Kidney (tissue), 13 donors: ENCODE measurements at regions not wholly inside any gene's neighbourhood (a gene's known extent, or its start where the extent isn't known, plus 50 kb on each side); places are given as distances from the start of the nearest gene placed in this dataset.

ENCODE experiments used
- DNase-seq, 5 donors: peaks; one replicate each; pipeline ENCODE4 v3.0.0-alpha.2; 2013 to 2020
- FAIRE-seq: peaks from 2 replicates; lab custom pipeline; 2012; peaks lifted over from hg19 to GRCh38; lab: Jason Lieb, UNC
- H3K27ac ChIP-seq, 2 donors: one replicate each; pipeline ENCODE4 v1.7.0; 2013; ENCODE audit warnings: low read depth in 2 of 2, low read length in 2 of 2, inconsistent platforms in 1 of 2
- H3K27me3 ChIP-seq: one replicate; pipeline ENCODE4 v1.7.1; 2013; ENCODE audit warnings: low read length, inconsistent platforms; ENCODE audit not compliant: control insufficient read depth, insufficient read depth
- H3K36me3 ChIP-seq, 3 donors: one replicate each; pipeline versions ENCODE4 v1.7.0 to v1.7.1; 2013; ENCODE audit warnings: low read length in 3 of 3, control low read depth in 1 of 3, inconsistent platforms in 1 of 3; ENCODE audit not compliant: insufficient read depth in 3 of 3, control insufficient read depth in 2 of 3
- H3K4me1 ChIP-seq, 3 donors: one replicate each; pipeline versions ENCODE4 v1.7.0 to v1.7.1; 2013; ENCODE audit warnings: low read length in 3 of 3, inconsistent platforms in 1 of 3, low read depth in 1 of 3; ENCODE audit not compliant: control insufficient read depth in 2 of 3, insufficient read depth in 2 of 3
- H3K4me3 ChIP-seq, 3 donors: one replicate each; pipeline versions ENCODE4 v1.7.0 to v1.8.1; 2013; ENCODE audit warnings: low read length in 3 of 3, control low read depth in 1 of 3, inconsistent platforms in 1 of 3
- H3K9ac ChIP-seq, 3 donors: one replicate each; pipeline versions ENCODE4 v1.7.0 to v1.7.1; 2013; ENCODE audit warnings: low read length in 3 of 3, control low read depth in 1 of 3, inconsistent platforms in 1 of 3
- H3K9me3 ChIP-seq, 3 donors: one replicate each; pipeline versions ENCODE4 v1.7.0 to v1.7.1; 2013; ENCODE audit warnings: low read length in 3 of 3, control low read depth in 1 of 3, inconsistent platforms in 1 of 3; ENCODE audit not compliant: control insufficient read depth in 2 of 3, insufficient read depth in 1 of 3
- intact Hi-C: fragments of 100-400 bp; cut with DNase I; formaldehyde crosslinking; loops from one replicate; pipeline ENCODE4 v1.11.1; 2022
- TF ChIP-seq, protein P1 (sequence below): IDR thresholded peaks from 3 replicates; pipeline ENCODE4 v1.5.1; 2012; ENCODE audit warnings: mild to moderate bottlenecking, moderate library complexity, borderline replicate concordance; ENCODE audit not compliant: insufficient read depth; ENCODE audit errors: extremely low read depth
- donor health status: control.
- donor health status: control.
- donor health status: control.
- donor health status: control.
- donor health status: control.
- donor health status: DM: yes; HTN: yes; CAD: no.
- donor health status: Normal renal cell carcinoma (clear cell type).

DNA sequence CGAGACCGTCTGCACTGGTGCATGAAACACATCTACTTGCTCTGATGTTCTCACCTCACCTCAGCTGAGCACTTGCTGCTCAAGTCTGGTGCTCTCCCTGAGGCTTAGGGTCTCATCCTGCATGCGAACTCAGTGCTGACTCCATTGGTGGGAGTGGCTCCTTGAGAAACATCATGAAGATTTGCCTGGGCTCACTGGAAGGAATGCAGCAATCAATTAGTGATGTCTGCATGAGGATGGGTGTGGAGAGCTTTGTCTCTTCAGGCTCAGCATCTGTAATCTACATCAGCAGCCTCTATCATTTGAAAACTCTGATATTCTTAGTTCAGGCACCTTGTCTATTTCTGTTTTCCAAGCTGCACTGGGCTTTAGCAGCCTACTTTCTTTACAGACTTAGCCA lies 204.4 kb downstream of the IRF8 start:
- no peaks in the 10 kb centered on the region for H3K27me3 ChIP-seq
- no peak for FAIRE-seq
- no peak overlapping the region for H3K4me3 ChIP-seq
- no peak overlapping the region for H3K9ac ChIP-seq
- H3K27ac ChIP-seq: no peak overlapping the region
- intact Hi-C loops: no loop called here
- TF ChIP-seq, protein P1, sequence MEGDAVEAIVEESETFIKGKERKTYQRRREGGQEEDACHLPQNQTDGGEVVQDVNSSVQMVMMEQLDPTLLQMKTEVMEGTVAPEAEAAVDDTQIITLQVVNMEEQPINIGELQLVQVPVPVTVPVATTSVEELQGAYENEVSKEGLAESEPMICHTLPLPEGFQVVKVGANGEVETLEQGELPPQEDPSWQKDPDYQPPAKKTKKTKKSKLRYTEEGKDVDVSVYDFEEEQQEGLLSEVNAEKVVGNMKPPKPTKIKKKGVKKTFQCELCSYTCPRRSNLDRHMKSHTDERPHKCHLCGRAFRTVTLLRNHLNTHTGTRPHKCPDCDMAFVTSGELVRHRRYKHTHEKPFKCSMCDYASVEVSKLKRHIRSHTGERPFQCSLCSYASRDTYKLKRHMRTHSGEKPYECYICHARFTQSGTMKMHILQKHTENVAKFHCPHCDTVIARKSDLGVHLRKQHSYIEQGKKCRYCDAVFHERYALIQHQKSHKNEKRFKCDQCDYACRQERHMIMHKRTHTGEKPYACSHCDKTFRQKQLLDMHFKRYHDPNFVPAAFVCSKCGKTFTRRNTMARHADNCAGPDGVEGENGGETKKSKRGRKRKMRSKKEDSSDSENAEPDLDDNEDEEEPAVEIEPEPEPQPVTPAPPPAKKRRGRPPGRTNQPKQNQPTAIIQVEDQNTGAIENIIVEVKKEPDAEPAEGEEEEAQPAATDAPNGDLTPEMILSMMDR: no peak
- peaks cover 0 to 5% (median 3%) of the 10 kb centered on the region in 3 donors for H3K9me3 ChIP-seq
- H3K36me3 ChIP-seq: no peaks in the 10 kb centered on the region
- no peaks in the 10 kb centered on the region for H3K4me1 ChIP-seq
- no peak for DNase-seq

DNA sequence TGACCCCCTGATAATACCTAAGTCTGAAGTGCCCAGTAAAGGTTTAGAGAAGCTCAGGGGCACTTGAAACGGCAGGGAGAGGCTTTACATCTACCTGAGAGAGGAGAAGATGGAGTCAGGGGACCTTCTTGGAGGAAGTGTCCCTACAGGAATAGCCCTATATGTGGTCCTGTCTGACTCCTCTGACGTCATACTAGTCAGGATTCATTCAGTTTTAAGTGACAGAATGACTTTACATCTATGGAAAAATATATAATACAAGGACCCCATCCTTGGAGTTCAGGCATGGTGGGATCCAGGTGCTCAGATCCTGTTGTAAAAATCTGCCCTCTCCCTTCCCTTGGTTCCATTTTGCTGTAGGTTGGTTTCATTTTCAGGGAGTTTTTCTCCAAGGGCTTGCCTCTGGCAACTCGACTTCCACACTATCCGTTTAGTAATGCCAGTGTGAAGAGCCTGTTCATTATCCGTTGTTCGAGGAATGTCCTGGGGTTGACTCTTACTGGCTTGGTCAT lies 205.6 kb downstream of the IRF8 start:
- H3K4me1 ChIP-seq: no peaks in the 10 kb centered on the region
- DNase-seq (no peak), FAIRE-seq (no peak)
- H3K9me3 ChIP-seq: peaks cover 0 to 8% (median 4%) of the 10 kb centered on the region in 3 donors
- intact Hi-C loops: no loop called here
- TF ChIP-seq, protein P1: no peak
- H3K9ac ChIP-seq: no peak overlapping the region
- no peak overlapping the region for H3K4me3 ChIP-seq
- no peaks in the 10 kb centered on the region for H3K36me3 ChIP-seq
- H3K27ac ChIP-seq: no peak overlapping the region
- no peaks in the 10 kb centered on the region for H3K27me3 ChIP-seq

DNA sequence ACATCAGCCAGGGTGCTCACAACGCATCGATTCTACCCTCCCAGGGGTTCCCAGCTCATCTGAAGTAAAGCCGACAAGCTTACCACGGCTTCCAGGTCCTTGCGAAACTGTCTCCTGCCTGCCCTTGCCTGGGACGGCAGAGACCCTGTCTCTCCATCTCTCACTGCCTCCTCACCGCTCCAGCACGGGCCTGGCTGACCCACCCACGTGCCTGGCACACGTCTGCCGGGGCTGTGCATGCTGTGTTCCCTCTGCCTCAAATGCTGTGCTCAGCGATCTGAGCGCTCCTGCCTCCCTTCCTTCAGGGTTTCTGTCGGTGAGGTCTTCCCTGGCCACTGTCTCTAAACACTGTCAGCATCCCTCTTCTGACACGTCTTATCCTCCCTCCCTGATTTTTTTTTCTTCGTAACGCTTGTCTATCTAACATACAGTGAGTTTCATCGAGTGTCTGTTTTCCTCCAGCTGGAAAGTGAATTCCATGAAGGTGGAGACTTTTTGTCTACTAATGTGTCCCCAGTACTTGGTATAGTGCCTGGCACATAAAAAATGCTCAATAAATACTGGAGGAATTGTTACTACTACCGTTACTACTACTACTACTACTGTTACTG lies 208.4 kb downstream of the IRF8 start:
- TF ChIP-seq, protein P1: no peak
- peak in 2 of 5 donors; percentile 21 to 54 for DNase-seq

More for the DNA sequence above, 208.4 kb downstream of the IRF8 start:
- peak overlapping the region in 1 of 3 donors; percentile 12 for H3K4me3 ChIP-seq
- intact Hi-C loops: no loop called here
- no peak overlapping the region for H3K9ac ChIP-seq
- FAIRE-seq: no peak
- H3K36me3 ChIP-seq: no peaks in the 10 kb centered on the region
- H3K27ac ChIP-seq: no peak overlapping the region
- H3K4me1 ChIP-seq: no peaks in the 10 kb centered on the region
- H3K27me3 ChIP-seq: no peaks in the 10 kb centered on the region
- peaks cover 0 to 8% (median 4%) of the 10 kb centered on the region in 3 donors for H3K9me3 ChIP-seq
